ENCODE measurements at regions not wholly inside any gene's neighbourhood (a gene's known extent, or its start where the extent isn't known, plus 50 kb on each side); places are given as distances from the start of the nearest gene placed in this dataset.

DNA sequence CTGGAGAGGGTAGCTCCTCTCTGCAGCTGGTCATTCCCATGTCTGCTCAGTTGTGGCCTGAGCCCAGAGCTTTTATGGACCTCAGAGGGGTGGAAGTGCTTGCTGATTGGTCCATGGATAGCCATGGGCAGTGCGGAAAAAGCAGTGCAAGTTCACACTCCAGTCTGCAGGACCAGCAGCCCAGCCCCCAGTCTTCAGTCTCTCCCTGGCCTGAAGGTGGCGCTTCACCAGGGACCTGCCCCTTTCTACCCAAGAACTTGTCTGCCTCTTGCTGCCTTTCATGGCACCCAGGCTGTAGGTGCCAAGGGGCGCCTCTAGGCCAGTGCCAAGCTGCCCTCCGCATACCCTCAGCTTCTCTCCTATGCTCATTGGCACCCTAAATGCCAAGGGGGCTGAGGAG lies 91.0 kb downstream of the TBXT start:
- Mint-ChIP-seq H3K27ac (no peak overlapping the region), H3K27me3 (ENCODE audit: low read depth) (peaks cover 5% of the 10 kb centered on the region; the same call in 1 of the 2 replicates), H3K4me3 (no peak overlapping the region), H3K9me3 (peaks cover 4% of the 10 kb centered on the region; the same call in 1 of the 2 replicates), H3K4me1 (no peaks in the 10 kb centered on the region), H3K36me3 (no peaks in the 10 kb centered on the region)
- TF ChIP-seq IRF2 (CRISPR knock-in tag; IDR thresholded peaks at IDR 0.05; ENCODE audit: borderline replicate concordance, low read depth) (no peak), ZNF219 (CRISPR knock-in tag; IDR thresholded peaks at IDR 0.05; ENCODE audit: borderline replicate concordance) (no peak)
- TF ChIP-seq, protein P1, sequence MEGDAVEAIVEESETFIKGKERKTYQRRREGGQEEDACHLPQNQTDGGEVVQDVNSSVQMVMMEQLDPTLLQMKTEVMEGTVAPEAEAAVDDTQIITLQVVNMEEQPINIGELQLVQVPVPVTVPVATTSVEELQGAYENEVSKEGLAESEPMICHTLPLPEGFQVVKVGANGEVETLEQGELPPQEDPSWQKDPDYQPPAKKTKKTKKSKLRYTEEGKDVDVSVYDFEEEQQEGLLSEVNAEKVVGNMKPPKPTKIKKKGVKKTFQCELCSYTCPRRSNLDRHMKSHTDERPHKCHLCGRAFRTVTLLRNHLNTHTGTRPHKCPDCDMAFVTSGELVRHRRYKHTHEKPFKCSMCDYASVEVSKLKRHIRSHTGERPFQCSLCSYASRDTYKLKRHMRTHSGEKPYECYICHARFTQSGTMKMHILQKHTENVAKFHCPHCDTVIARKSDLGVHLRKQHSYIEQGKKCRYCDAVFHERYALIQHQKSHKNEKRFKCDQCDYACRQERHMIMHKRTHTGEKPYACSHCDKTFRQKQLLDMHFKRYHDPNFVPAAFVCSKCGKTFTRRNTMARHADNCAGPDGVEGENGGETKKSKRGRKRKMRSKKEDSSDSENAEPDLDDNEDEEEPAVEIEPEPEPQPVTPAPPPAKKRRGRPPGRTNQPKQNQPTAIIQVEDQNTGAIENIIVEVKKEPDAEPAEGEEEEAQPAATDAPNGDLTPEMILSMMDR (IDR thresholded peaks at IDR 0.05): peak; percentile 47
- ChIA-PET CTCF (interaction anchor here (0.7 to 2.7 kb wide), 12 partner anchors 9 to 186 kb away, joined by 3 to 26 read pairs (median 4); no protein-coding TSS in a partner anchor), POLR2A (no interaction called here)
- ATAC-seq: peak; percentile 97
- peak; percentile 75 for DNase-seq (ENCODE audit: low spot score)

DNA sequence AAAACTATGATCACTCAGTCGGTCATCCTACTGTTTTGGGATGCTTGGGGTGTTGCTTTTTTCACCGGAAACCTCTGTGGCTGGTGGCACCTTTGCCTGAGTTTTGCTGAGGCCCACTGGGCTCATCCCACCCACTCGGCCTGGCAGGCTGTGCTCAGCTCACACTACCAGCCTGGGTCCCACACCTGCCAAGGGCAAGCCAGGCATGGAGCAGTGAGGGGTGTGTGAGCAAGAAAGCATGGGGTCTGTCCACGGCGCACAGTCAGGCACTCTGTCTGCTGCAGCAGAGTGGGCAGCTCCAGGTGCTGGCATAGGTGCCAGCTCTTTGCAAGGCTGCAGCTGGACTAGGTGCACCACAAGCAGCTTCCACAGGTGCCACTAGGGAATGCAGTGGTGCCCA lies 91.7 kb downstream of the TBXT start:
- Mint-ChIP-seq H3K36me3 (no peaks in the 10 kb centered on the region), H3K9me3 (peaks cover 4% of the 10 kb centered on the region; the same call in 1 of the 2 replicates), H3K27ac (no peak overlapping the region), H3K27me3 (ENCODE audit: low read depth) (peaks cover 5% of the 10 kb centered on the region; the same call in 1 of the 2 replicates), H3K4me1 (no peaks in the 10 kb centered on the region), H3K4me3 (no peak overlapping the region)
- ATAC-seq (no peak), DNase-seq (ENCODE audit: low spot score) (no peak)
- POLR2A ChIA-PET: no interaction called here
- no peak for TF ChIP-seq TCF7 (CRISPR knock-in tag; IDR thresholded peaks at IDR 0.05; ENCODE audit: low read depth)
- TF ChIP-seq ZNF416 (CRISPR knock-in tag; IDR thresholded peaks at IDR 0.05): no peak
- no peak for TF ChIP-seq ELF4 (CRISPR knock-in tag; IDR thresholded peaks at IDR 0.05; ENCODE audit: low read depth)
- no peak for TF ChIP-seq E2F1 (CRISPR knock-in tag; IDR thresholded peaks at IDR 0.05)
- no peak for TF ChIP-seq MXD4 (CRISPR knock-in tag; IDR thresholded peaks at IDR 0.05; ENCODE audit: borderline replicate concordance)
- no peak for TF ChIP-seq NFYB (CRISPR knock-in tag; conservative IDR thresholded peaks at IDR 0.05; ENCODE audit: low read depth)
- TF ChIP-seq MAX (CRISPR knock-in tag; IDR thresholded peaks at IDR 0.05): no peak
- TF ChIP-seq SMAD4 (CRISPR knock-in tag; IDR thresholded peaks at IDR 0.05): no peak
- TF ChIP-seq, protein P2, sequence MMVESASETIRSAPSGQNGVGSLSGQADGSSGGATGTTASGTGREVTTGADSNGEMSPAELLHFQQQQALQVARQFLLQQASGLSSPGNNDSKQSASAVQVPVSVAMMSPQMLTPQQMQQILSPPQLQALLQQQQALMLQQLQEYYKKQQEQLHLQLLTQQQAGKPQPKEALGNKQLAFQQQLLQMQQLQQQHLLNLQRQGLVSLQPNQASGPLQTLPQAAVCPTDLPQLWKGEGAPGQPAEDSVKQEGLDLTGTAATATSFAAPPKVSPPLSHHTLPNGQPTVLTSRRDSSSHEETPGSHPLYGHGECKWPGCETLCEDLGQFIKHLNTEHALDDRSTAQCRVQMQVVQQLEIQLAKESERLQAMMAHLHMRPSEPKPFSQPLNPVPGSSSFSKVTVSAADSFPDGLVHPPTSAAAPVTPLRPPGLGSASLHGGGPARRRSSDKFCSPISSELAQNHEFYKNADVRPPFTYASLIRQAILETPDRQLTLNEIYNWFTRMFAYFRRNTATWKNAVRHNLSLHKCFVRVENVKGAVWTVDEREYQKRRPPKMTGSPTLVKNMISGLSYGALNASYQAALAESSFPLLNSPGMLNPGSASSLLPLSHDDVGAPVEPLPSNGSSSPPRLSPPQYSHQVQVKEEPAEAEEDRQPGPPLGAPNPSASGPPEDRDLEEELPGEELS (CRISPR knock-in tag; IDR thresholded peaks at IDR 0.05): no peak
- TF ChIP-seq SMAD3 (CRISPR knock-in tag; IDR thresholded peaks at IDR 0.05; ENCODE audit: borderline replicate concordance): no peak
- TF ChIP-seq TEAD4 (CRISPR knock-in tag; IDR thresholded peaks at IDR 0.05): no peak
- TF ChIP-seq PRRX2 (CRISPR knock-in tag; IDR thresholded peaks at IDR 0.05): no peak
- no peak for TF ChIP-seq ATF1 (CRISPR knock-in tag; IDR thresholded peaks at IDR 0.05)
- TF ChIP-seq TP53 (CRISPR knock-in tag; IDR thresholded peaks at IDR 0.05): no peak
- no peak for TF ChIP-seq ZNF121 (CRISPR knock-in tag; IDR thresholded peaks at IDR 0.05)
- no peak for TF ChIP-seq CBFB (CRISPR knock-in tag; IDR thresholded peaks at IDR 0.05; ENCODE audit: low read depth)
- TF ChIP-seq RELA (CRISPR knock-in tag; IDR thresholded peaks at IDR 0.05; ENCODE audit: borderline replicate concordance): no peak
- CTCF ChIA-PET: interaction anchor here (0.7 to 2.7 kb wide), 12 partner anchors 10 to 186 kb away, joined by 3 to 26 read pairs (median 4); no protein-coding TSS in a partner anchor
